ENCODE measurements at regions not wholly inside any gene's neighbourhood (a gene's known extent, or its start where the extent isn't known, plus 50 kb on each side); places are given as distances from the start of the nearest gene placed in this dataset.

DNA sequence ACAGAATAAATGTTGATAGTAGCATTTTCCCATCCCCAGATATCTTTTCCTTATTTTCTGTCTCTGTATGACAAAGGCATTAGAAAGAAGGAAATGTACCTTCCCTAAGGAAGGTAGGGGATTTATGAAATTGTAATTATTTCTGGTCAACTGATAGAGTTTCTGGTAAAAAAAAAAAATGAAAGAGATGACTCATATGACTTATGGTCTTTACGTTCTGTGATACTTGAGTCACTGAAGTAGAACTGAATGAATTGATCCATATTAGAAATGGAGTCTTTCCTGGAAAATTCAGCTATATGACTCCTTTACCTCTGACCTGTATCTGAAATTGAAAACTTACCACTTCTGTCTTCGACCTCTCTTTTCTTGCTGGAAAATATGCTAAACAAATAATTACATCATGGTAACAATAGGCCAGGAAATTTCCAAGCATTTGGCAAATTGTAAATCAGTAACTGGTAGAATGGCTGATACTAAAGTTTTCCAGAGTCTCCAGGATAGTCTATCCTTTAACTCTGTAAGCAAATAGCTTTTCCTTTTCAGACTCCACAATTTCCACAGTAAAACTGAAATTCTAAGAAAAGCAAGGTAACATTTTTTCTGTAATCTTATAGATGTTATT, 364.3 kb upstream of the PTBP2 start:
- FAIRE-seq: no peak
- H2AK5ac ChIP-seq (ENCODE audit: low read depth, low read length): no peak overlapping the region

More for the DNA sequence above, 364.3 kb upstream of the PTBP2 start:
- H2BK15ac ChIP-seq (ENCODE audit: low read length): no peak overlapping the region
- no peaks in the 10 kb centered on the region for H4K20me1 ChIP-seq (replicated peaks in 1 of 2; ENCODE audit: control insufficient read depth in 1 of 2, insufficient read depth in 2 of 2, low read length in 2 of 2)
- no peak overlapping the region for H3K4ac ChIP-seq (replicated peaks; ENCODE audit: insufficient read length, low read depth, low read length)
- no peak overlapping the region for H2BK20ac ChIP-seq (ENCODE audit: low read length)
- H2BK5ac ChIP-seq (ENCODE audit: low read depth, low read length): no peak overlapping the region
- H3K9me3 ChIP-seq (ENCODE audit: insufficient read depth in 2 of 2, low read depth in 1 of 2, low read length in 1 of 2): no peaks in the 10 kb centered on the region
- no peaks in the 10 kb centered on the region for H3K79me1 ChIP-seq (ENCODE audit: low read depth, low read length)
- H3K4me2 ChIP-seq (ENCODE audit: insufficient read depth in 1 of 2, low read depth in 2 of 2, low read length in 2 of 2): no peak overlapping the region
- H4K91ac ChIP-seq (replicated peaks; ENCODE audit: insufficient read length, low read length): no peak overlapping the region
- H4K5ac ChIP-seq (ENCODE audit: insufficient read length, low read depth, low read length): no peak overlapping the region
- H3K18ac ChIP-seq (ENCODE audit: extremely low read depth, low read length): no peak overlapping the region
- WGBS, 2 experiments (ENCODE audit: extremely low coverage in 1 of 2, insufficient coverage in 1 of 2, insufficient read length in 1 of 2, insufficient replicate concordance in 2 of 2, low coverage in 1 of 2, low lambda C conversion rate in 2 of 2, missing lambda C conversion rate in 1 of 2): 90% methylated on average over 2 of the region's 2 CpGs; no CpG with 5 or more reads in 1 of the 2 experiments
- no peak overlapping the region for H3K4me3 ChIP-seq (ENCODE audit: extremely low read depth in 1 of 4, insufficient read depth in 2 of 4, low read depth in 3 of 4, low read length in 4 of 4)
- no peak overlapping the region for H2BK12ac ChIP-seq (ENCODE audit: low read depth, low read length)
- H3K23ac ChIP-seq (ENCODE audit: insufficient read length): no peak overlapping the region
- ChIA-PET POLR2A (ENCODE audit: partially characterized antibody) (no interaction called here), CTCF (ENCODE audit: partially characterized antibody) (interaction anchor here (0.6 kb wide), 1 partner anchor 212 kb away, joined by 5 read pairs; no protein-coding TSS in a partner anchor)
- H3K9ac ChIP-seq (replicated peaks in 1 of 4; ENCODE audit: extremely low read depth in 1 of 4, low read depth in 3 of 4, low read length in 3 of 4): no peak overlapping the region
- no peak for TF ChIP-seq CHD2 (IDR thresholded peaks at IDR 0.05; ENCODE audit: low read length)
- TF ChIP-seq RFX5 (IDR thresholded peaks at IDR 0.05; ENCODE audit: borderline replicate concordance, low read depth, low read length): no peak
- no peak for TF ChIP-seq KDM1A (IDR thresholded peaks at IDR 0.05; ENCODE audit: borderline replicate concordance, low read length)
- no peak overlapping the region for H3K14ac ChIP-seq (ENCODE audit: insufficient read length)
- H4K8ac ChIP-seq (ENCODE audit: extremely low read depth, insufficient read depth, low read length): no peak overlapping the region
- H2AFZ ChIP-seq (ENCODE audit: low read length): no peak overlapping the region
- no peak overlapping the region for H3K56ac ChIP-seq (replicated peaks; ENCODE audit: insufficient read length, low read depth, low read length)
- peaks cover 0 to 3% (median 0%) of the 10 kb centered on the region in 4 experiments; a peak in 1 of 7 replicates for H3K4me1 ChIP-seq (replicated peaks in 1 of 4; ENCODE audit: control insufficient read depth in 3 of 4, insufficient read depth in 4 of 4, low read length in 3 of 4)
- no peak overlapping the region for H3K27ac ChIP-seq (ENCODE audit: low read depth, low read length)
- H3K27me3 ChIP-seq (replicated peaks in 1 of 4; ENCODE audit: control insufficient read depth in 3 of 4, extremely low read depth in 1 of 4, insufficient read depth in 3 of 4, low read length in 3 of 4): no peaks in the 10 kb centered on the region
- no peak for DNase-seq (ENCODE audit: low read depth in 1 of 2, low spot score in 2 of 2)
- no peaks in the 10 kb centered on the region; the same call in 1 of the 2 replicates for H3K23me2 ChIP-seq (ENCODE audit: low read depth, low read length)
- no peaks in the 10 kb centered on the region for H3K79me2 ChIP-seq (ENCODE audit: control insufficient read depth in 1 of 2, insufficient read depth in 2 of 2, low read length in 2 of 2)
- H3K36me3 ChIP-seq (ENCODE audit: control insufficient read depth in 2 of 4, insufficient read depth in 4 of 4, low read length in 3 of 4): no peaks in the 10 kb centered on the region
- H2BK120ac ChIP-seq (replicated peaks; ENCODE audit: low read depth, low read length): no peak overlapping the region

Data from H1 (cell line).